Right lobe of liver (tissue), 4 donors: ENCODE measurements at regions not wholly inside any gene's neighbourhood (a gene's known extent, or its start where the extent isn't known, plus 50 kb on each side); places are given as distances from the start of the nearest gene placed in this dataset.

ENCODE experiments used
- CTCF ChIP-seq, 4 donors: fragments of 200-600 bp in 3 of 4; fragments of 450-650 bp in 1 of 4; IDR thresholded peaks; one replicate each; pipeline versions ENCODE4 v1.5.1 to v1.8.0; 2016 to 2022; ENCODE audit warnings: antibody characterized with exemption in 4 of 4, mild to moderate bottlenecking in 2 of 4
- POLR2A ChIP-seq: fragments of 450-650 bp; IDR thresholded peaks from one replicate; pipeline ENCODE4 v1.6.1; 2017; ENCODE audit warnings: antibody characterized with exemption, mild to moderate bottlenecking
- donor health status: DM: no; HTN: no; CAD: no.
- donor health status: DM: no; HTN: no; CAD: no.
- donor health status: DM: no; HTN: yes; CAD: no.

- TF ChIP-seq CTCF (IDR thresholded peaks at IDR 0.05) = no peak
- TF ChIP-seq POLR2A = no peak
These were observed 322.8 kb upstream of the GRM3 start for GRCh38 chr7:86320889-86321288.
